ENCODE measurements at regions not wholly inside any gene's neighbourhood (a gene's known extent, or its start where the extent isn't known, plus 50 kb on each side); places are given as distances from the start of the nearest gene placed in this dataset.
A peak's percentile ranks its signal among the peaks of the same experiment; 100 is the strongest.

GRCh38 chr2:37782155-37782673 lies 110.8 kb upstream of the CDC42EP3 start:
- no peak for DNase-seq (ENCODE audit: low spot score)

GRCh38 chr2:37782721-37783371 lies 111.4 kb upstream of the CDC42EP3 start:
- DNase-seq (ENCODE audit: low spot score), result no peak

DNA sequence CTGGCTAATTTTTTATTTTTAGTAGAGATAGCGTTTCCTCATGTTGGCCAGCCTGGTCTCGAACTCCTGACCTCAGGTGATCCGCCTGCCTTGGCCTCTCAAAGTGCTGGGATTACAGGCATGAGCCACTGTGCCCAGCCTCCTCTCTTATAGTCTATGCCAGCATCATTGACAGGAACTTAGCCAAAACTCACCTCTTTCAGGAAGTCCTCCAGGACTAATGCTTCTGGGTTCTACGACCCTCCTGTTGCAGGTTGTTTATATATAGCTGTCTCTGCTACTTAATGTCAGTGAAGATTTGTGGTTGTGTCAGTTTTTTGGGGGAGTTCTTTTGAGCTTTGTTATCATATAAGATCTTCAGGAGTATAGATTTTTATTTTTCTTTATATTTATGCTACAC lies 112.1 kb upstream of the CDC42EP3 start:
- no peak for DNase-seq (ENCODE audit: low spot score)

GRCh38 chr2:37784071-37784758 lies 112.8 kb upstream of the CDC42EP3 start:
- no peak for DNase-seq (ENCODE audit: low spot score)

- no peak for DNase-seq (ENCODE audit: low spot score)
These were observed 113.3 kb upstream of the CDC42EP3 start for GRCh38 chr2:37784759-37785149.

DNA sequence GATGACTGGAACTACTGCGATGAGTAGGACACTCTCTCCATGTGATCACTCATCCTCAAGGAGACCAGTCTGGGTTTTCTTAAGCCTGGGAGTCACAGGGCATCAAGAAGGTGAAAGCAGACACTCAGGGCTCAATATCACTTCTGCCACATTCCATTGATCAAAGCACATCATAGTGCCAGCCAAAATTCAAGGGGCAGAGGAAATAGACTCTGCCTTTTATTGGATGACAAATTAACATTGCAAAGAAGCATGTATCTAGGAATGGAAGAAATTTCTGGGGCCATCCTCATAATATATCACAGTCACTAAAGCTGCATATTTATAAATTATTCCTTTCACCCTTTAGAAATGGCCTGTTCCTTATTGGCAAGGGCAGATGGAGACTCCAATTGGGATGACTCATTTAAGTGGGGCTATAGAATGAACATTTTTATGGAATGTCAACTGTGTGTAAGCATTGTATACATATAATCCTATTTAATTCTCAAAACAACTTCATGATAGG lies 114.8 kb upstream of the CDC42EP3 start:
- DNase-seq (ENCODE audit: low spot score), result no peak

- DNase-seq (ENCODE audit: low spot score), result no peak
These were observed 115.4 kb upstream of the CDC42EP3 start for GRCh38 chr2:37786854-37787253.

GRCh38 chr2:37788602-37789209 lies 117.3 kb upstream of the CDC42EP3 start:
- DNase-seq (ENCODE audit: low spot score), result no peak

- no peak for DNase-seq (ENCODE audit: low spot score)
These were observed 118.6 kb upstream of the CDC42EP3 start for GRCh38 chr2:37790019-37790418.

- no peak for DNase-seq (ENCODE audit: low spot score)
These were observed 119.0 kb upstream of the CDC42EP3 start for GRCh38 chr2:37790462-37790861.

DNA sequence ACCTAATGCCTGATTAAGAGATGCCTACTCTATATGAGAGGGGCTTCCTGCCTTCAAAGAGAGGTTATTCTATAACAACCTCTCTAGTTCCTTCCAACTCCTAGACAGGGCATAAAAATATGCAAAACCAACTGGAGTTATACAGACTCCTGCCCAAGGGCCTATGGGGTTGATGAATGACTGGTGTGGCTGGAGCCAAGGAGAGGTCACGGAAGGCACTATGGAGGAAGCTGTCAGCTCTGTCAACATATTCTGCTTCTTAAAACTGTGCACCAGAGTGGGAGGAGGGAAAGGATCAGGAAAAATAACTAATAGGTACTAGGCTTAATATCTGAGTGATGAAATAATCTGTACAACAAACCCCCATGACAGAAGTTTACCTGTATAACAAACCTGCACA lies 120.9 kb upstream of the CDC42EP3 start:
- DNase-seq (ENCODE audit: low spot score), result no peak

GRCh38 chr2:37793004-37793403 lies 121.6 kb upstream of the CDC42EP3 start:
- DNase-seq (ENCODE audit: low spot score), result no peak

DNA sequence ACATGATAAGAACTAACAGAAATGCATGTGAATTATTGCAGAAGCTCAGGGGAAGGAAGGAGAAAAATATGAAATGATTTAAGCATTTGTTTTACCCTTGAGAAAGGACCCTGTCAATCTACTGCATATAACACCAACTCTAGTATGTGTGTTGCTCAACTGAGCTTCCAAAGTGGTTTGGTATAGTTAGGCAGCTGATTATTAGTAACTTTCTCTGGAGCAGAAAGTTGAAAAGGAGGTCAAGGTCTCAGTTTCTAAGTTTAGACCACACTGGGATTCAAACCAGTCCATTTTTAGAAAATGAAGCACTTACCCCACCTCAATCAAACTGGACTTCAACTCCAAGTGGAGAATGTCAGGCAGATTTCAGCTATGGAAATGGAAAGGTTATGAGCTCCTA lies 123.3 kb upstream of the CDC42EP3 start:
- no peak for DNase-seq (ENCODE audit: low spot score)

DNA sequence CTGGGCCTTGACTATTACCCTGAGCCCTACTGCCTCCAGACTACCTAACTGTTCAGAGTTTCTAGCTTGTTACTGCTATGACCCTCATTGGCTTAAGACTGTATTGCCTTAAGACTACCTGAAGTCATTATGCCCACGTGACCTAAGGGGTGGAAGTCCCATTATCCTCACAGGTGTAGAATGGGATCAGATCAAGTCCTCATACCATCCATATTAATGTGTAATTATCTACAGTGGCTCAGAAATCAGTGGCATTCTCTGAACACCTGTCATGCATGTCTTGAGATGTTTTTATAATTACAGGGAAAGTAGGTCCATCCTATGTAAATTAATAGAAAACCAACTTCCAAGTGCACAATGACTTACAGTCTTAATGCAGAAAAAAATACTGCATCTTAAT lies 124.0 kb upstream of the CDC42EP3 start:
- DNase-seq (ENCODE audit: low spot score), result no peak

DNA sequence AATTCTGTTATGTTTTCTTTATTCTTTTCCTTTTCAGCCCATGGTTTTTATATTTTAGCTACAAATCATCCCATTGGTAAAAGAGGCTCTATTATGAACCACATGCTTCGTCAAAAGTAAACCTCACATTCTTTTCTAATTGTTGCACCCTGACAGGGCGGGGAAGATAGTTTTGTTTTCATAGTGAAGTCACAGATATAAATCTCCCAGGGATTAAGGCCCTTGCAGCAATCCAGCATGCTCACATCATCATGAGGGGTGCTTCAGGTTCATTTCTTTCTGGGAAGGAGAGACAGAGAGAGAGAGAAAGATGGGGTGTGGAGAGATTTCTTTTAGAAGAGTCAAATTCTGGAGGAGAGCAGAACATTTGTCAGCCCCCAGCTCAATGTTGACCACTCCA lies 124.5 kb upstream of the CDC42EP3 start:
- DNase-seq (ENCODE audit: low spot score), result no peak

DNA sequence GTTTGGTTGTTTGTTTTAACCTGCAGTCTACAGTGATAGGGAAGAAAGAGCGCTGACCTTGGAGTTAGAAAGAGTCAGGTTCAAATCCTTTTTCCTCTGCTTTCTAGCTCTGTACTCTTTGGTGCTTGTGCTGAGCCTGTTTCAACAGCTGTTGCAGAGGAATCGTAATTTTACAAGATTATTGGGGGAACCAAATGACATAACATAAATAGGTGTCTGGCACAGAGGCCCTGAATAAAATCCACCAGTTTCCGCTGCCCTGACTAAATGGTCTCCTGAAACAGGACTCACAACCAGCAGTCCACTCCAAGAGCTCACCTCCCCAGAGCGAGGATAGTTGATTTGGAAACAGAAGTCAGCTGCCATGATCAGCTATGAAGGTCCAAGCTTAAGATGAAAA lies 125.0 kb upstream of the CDC42EP3 start:
- no peak for DNase-seq (ENCODE audit: low spot score)

- DNase-seq (ENCODE audit: low spot score), result no peak
These were observed 125.6 kb upstream of the CDC42EP3 start for GRCh38 chr2:37797081-37797480.

- DNase-seq (ENCODE audit: low spot score), result peak; percentile 4
These were observed 126.6 kb upstream of the RMDN2 start for GRCh38 chr2:37798315-37799005.

DNA sequence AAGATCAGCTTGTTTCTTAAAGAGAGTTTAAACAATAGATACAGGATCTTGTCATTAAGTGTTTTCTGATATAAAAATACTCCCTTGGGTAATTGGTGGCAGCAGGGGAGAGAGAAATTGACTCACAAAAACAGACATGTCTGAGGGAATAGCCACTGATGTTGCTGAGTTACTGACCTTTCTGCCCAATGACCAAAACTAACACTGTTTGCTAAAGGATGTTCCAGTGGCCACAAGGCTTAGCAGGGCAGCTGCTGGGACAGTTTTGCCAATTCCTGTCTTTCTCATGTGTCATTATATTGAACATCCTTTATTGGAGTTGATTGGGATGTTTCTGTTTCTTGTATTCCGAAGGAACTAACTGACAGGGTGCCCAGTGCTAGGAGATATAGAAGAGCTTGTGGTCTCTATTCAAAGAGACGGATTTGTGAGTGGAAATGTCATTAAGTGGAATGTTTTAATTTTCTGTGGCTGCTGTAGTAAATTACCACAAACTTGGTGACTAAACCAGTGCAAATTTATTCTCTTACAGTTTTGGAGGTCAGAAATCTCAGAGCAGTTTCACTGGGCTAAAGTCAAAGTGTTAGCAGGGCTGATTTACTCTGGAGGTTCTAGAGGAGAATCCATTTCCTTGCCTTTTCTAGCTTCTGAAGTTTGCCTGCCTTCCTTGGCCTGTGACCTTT lies 124.8 kb upstream of the RMDN2 start:
- no peak for DNase-seq (ENCODE audit: low spot score)

DNA sequence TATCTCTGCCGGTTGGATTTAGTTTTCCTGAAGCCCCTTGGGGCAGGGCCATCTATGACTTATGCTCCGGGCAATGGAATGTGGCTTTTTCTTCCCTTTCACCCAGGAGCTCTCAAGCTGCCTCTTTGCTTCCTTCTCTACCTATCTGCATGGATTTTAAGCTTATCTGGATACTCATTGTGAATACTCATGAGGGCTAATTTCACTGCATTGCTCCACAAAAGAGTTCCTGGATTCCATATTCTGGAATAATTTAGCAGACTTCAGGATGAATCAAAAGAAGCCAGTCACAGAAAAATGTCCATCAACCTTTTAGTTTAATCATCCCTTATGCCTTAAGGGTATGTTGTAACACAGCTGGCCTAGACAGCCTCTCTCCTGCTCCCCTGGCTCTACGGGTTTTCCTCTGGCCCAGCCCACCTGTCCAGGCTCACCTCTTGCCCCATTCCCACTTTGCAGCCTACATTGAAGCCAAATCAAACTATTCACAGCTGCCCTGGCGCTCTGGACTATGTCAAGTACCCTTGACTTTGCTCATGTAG lies 122.8 kb upstream of the RMDN2 start:
- no peak for DNase-seq (ENCODE audit: low spot score)

GRCh38 chr2:37802899-37803379 lies 122.1 kb upstream of the RMDN2 start:
- DNase-seq (ENCODE audit: low spot score), result no peak
